ENCODE measurements at regions not wholly inside any gene's neighbourhood (a gene's known extent, or its start where the extent isn't known, plus 50 kb on each side); places are given as distances from the start of the nearest gene placed in this dataset.

DNA sequence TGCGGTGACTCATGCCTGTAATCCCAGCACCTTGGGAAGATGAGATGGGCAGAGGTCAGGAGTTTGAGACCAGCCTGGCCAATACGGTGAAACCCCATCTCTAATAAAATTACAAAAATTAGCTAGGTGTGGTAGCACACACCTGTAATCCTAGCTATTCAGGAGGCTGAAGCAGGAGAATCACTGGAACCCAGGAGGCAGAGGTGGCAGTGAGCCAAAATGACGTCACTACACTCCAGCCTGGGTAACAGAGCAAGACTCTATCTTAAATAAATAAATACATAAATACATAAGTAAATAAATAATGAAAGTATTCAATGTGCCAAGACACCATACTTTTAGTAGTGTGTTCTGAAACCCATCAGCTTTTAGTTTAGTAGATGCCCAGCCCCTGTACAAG is 308.1 kb upstream of the FLRT2 start:
- TF ChIP-seq RAD21 (conservative IDR thresholded peaks at IDR 0.05): no peak
- no peak for TF ChIP-seq EZH2 (IDR thresholded peaks at IDR 0.05; ENCODE audit: borderline replicate concordance, insufficient read depth, low read length, poor library complexity, severe bottlenecking)
- TF ChIP-seq, protein P1, sequence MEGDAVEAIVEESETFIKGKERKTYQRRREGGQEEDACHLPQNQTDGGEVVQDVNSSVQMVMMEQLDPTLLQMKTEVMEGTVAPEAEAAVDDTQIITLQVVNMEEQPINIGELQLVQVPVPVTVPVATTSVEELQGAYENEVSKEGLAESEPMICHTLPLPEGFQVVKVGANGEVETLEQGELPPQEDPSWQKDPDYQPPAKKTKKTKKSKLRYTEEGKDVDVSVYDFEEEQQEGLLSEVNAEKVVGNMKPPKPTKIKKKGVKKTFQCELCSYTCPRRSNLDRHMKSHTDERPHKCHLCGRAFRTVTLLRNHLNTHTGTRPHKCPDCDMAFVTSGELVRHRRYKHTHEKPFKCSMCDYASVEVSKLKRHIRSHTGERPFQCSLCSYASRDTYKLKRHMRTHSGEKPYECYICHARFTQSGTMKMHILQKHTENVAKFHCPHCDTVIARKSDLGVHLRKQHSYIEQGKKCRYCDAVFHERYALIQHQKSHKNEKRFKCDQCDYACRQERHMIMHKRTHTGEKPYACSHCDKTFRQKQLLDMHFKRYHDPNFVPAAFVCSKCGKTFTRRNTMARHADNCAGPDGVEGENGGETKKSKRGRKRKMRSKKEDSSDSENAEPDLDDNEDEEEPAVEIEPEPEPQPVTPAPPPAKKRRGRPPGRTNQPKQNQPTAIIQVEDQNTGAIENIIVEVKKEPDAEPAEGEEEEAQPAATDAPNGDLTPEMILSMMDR (IDR thresholded peaks at IDR 0.05; ENCODE audit: poor library complexity, severe bottlenecking): no peak
- no peak for TF ChIP-seq TAF1 (IDR thresholded peaks at IDR 0.05; ENCODE audit: low read depth)
- TF ChIP-seq POLR2AphosphoS5 (IDR thresholded peaks at IDR 0.05): no peak
- TF ChIP-seq EP300 (conservative IDR thresholded peaks at IDR 0.05; ENCODE audit: poor library complexity, severe bottlenecking): no peak
- TF ChIP-seq, protein P2, sequence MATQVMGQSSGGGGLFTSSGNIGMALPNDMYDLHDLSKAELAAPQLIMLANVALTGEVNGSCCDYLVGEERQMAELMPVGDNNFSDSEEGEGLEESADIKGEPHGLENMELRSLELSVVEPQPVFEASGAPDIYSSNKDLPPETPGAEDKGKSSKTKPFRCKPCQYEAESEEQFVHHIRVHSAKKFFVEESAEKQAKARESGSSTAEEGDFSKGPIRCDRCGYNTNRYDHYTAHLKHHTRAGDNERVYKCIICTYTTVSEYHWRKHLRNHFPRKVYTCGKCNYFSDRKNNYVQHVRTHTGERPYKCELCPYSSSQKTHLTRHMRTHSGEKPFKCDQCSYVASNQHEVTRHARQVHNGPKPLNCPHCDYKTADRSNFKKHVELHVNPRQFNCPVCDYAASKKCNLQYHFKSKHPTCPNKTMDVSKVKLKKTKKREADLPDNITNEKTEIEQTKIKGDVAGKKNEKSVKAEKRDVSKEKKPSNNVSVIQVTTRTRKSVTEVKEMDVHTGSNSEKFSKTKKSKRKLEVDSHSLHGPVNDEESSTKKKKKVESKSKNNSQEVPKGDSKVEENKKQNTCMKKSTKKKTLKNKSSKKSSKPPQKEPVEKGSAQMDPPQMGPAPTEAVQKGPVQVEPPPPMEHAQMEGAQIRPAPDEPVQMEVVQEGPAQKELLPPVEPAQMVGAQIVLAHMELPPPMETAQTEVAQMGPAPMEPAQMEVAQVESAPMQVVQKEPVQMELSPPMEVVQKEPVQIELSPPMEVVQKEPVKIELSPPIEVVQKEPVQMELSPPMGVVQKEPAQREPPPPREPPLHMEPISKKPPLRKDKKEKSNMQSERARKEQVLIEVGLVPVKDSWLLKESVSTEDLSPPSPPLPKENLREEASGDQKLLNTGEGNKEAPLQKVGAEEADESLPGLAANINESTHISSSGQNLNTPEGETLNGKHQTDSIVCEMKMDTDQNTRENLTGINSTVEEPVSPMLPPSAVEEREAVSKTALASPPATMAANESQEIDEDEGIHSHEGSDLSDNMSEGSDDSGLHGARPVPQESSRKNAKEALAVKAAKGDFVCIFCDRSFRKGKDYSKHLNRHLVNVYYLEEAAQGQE (IDR thresholded peaks at IDR 0.05; ENCODE audit: borderline replicate concordance): no peak
- TF ChIP-seq SMC3 (conservative IDR thresholded peaks at IDR 0.05; ENCODE audit: poor library complexity): no peak
- no peak for TF ChIP-seq MXI1 (conservative IDR thresholded peaks at IDR 0.05; ENCODE audit: poor library complexity, severe bottlenecking)

DNA sequence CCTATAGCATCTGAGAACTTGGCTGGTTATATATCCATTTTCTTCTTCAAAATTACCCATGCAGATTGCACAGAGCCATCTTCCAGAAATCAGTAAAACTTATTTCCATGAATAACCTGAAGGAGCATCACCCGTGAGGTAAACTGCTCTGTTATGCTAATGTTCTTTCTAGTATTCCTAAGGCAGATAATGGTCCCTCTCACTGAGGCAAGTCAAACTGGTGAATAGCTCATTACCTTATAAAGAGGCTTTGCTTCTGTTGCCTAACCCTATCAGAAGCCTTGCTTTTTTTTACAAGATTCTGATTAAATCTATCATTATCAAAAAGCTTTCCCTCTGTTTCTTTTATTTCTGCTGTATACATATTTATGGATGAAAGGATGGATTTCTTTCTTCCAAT is 307.6 kb upstream of the FLRT2 start:
- no peak overlapping the region for H3K9ac ChIP-seq (ENCODE audit: low read length)
- no peaks in the 10 kb centered on the region for H3K79me2 ChIP-seq (replicated peaks; ENCODE audit: insufficient read depth, low read length)
- H3K27me3 ChIP-seq (ENCODE audit: insufficient read depth, low read depth, low read length): no peaks in the 10 kb centered on the region
- H4K20me1 ChIP-seq (ENCODE audit: insufficient read depth): no peaks in the 10 kb centered on the region
- no peak for TF ChIP-seq POLR2AphosphoS5 (IDR thresholded peaks at IDR 0.05)
- no peak overlapping the region for H3K4me3 ChIP-seq (ENCODE audit: low read length)
- no peaks in the 10 kb centered on the region for H3K9me3 ChIP-seq (ENCODE audit: low read length)
- no peaks in the 10 kb centered on the region for H3K9me2 ChIP-seq (ENCODE audit: insufficient read depth, low read length)
- H3K4me2 ChIP-seq (ENCODE audit: low read length): no peak overlapping the region
- H3K27ac ChIP-seq (ENCODE audit: low read length): no peak overlapping the region
- no peaks in the 10 kb centered on the region for H3F3A ChIP-seq (ENCODE audit: insufficient read depth, low read length, poor library complexity, severe bottlenecking)
- H3K36me3 ChIP-seq (ENCODE audit: insufficient read depth, low read length): no peaks in the 10 kb centered on the region
- no peak overlapping the region for H2AFZ ChIP-seq (ENCODE audit: low read depth, low read length)

More for the DNA sequence above, 308.1 kb upstream of the FLRT2 start:
- Histone ChIP-seq H3F3A (ENCODE audit: insufficient read depth, low read length, poor library complexity, severe bottlenecking) (no peaks in the 10 kb centered on the region), H3K9me2 (ENCODE audit: insufficient read depth, low read length) (no peaks in the 10 kb centered on the region), H2AFZ (ENCODE audit: low read depth, low read length) (no peak overlapping the region), H3K9ac (ENCODE audit: low read length) (no peak overlapping the region), H3K27me3 (ENCODE audit: insufficient read depth, low read depth, low read length) (no peaks in the 10 kb centered on the region), H3K36me3 (ENCODE audit: insufficient read depth, low read length) (no peaks in the 10 kb centered on the region), H3K4me2 (ENCODE audit: low read length) (no peak overlapping the region), H3K27ac (ENCODE audit: low read length) (no peak overlapping the region), H4K20me1 (ENCODE audit: insufficient read depth) (no peaks in the 10 kb centered on the region), H3K79me2 (replicated peaks; ENCODE audit: insufficient read depth, low read length) (no peaks in the 10 kb centered on the region), H3K9me3 (ENCODE audit: low read length) (no peaks in the 10 kb centered on the region), H3K4me3 (ENCODE audit: low read length) (no peak overlapping the region)

DNA sequence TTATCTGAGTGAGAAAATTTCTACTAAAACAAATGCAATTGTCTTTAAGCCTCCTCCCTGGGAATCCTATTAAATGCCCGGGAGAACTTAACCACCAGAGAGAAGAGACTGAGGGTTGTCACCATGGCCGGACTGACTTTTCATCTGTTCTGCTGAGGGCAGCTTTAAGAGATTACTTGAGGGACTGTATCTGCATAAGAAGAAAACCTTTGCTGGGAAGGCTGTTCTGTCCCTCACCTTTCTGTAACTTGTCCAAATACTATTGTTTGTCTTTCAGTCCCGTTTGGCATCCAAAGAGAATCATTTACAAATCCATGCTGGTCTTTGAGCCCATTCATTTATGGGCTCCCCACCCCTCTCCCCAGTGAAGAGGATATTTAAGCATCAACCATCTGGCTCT is 306.3 kb upstream of the FLRT2 start:
- no peaks in the 10 kb centered on the region for H3K36me3 ChIP-seq (ENCODE audit: insufficient read depth, low read length)
- no peaks in the 10 kb centered on the region for H3K79me2 ChIP-seq (replicated peaks; ENCODE audit: insufficient read depth, low read length)
- no peak for TF ChIP-seq RAD21 (conservative IDR thresholded peaks at IDR 0.05)
- TF ChIP-seq EP300 (conservative IDR thresholded peaks at IDR 0.05; ENCODE audit: poor library complexity, severe bottlenecking): no peak
- no peak for TF ChIP-seq POLR2AphosphoS5 (IDR thresholded peaks at IDR 0.05)
- TF ChIP-seq, protein P1 (IDR thresholded peaks at IDR 0.05; ENCODE audit: poor library complexity, severe bottlenecking): no peak
- no peak for TF ChIP-seq MXI1 (conservative IDR thresholded peaks at IDR 0.05; ENCODE audit: poor library complexity, severe bottlenecking)
- no peak overlapping the region for H3K9ac ChIP-seq (ENCODE audit: low read length)
- H3K9me2 ChIP-seq (ENCODE audit: insufficient read depth, low read length): no peaks in the 10 kb centered on the region
- H3K9me3 ChIP-seq (ENCODE audit: low read length): no peaks in the 10 kb centered on the region
- no peaks in the 10 kb centered on the region for H3F3A ChIP-seq (ENCODE audit: insufficient read depth, low read length, poor library complexity, severe bottlenecking)
- H3K4me3 ChIP-seq (ENCODE audit: low read length): no peak overlapping the region
- H2AFZ ChIP-seq (ENCODE audit: low read depth, low read length): no peak overlapping the region
- H3K4me2 ChIP-seq (ENCODE audit: low read length): no peak overlapping the region
- H3K27me3 ChIP-seq (ENCODE audit: insufficient read depth, low read depth, low read length): no peaks in the 10 kb centered on the region
- no peaks in the 10 kb centered on the region for H4K20me1 ChIP-seq (ENCODE audit: insufficient read depth)
- no peak overlapping the region for H3K27ac ChIP-seq (ENCODE audit: low read length)
